ENCODE measurements at regions not wholly inside any gene's neighbourhood (a gene's known extent, or its start where the extent isn't known, plus 50 kb on each side); places are given as distances from the start of the nearest gene placed in this dataset.

- Histone ChIP-seq H3K4me1 (ENCODE audit: control insufficient read depth, insufficient read depth, low read length, unreplicated experiment) (no peaks in the 10 kb centered on the region), H3K27me3 (ENCODE audit: insufficient read depth, low read length) (0 out of 2 replicates have a peak, but pooled peaks cover 2% of the 10 kb centered on the region), H3K79me2 (ENCODE audit: control insufficient read depth, insufficient read depth, low read length, unreplicated experiment) (no peaks in the 10 kb centered on the region), H3K36me3 (ENCODE audit: insufficient read depth, low read length) (no peaks in the 10 kb centered on the region), H2AFZ (ENCODE audit: low read length, unreplicated experiment) (no peak overlapping the region), H3K27ac (ENCODE audit: low read depth, low read length) (no peak overlapping the region), H3K4me3 (ENCODE audit: low read depth, low read length) (no peak overlapping the region)
Measured at GRCh38 chr22:44372611-44373010, 59.9 kb upstream of the SHISAL1 start.

- H3K27me3 ChIP-seq (ENCODE audit: insufficient read depth, low read length) = 0 out of 2 replicates have a peak, but pooled peaks cover 2% of the 10 kb centered on the region
- H3K27ac ChIP-seq (ENCODE audit: low read depth, low read length) = no peak overlapping the region
- no peak overlapping the region for H3K4me3 ChIP-seq (ENCODE audit: low read depth, low read length)
- no peak overlapping the region for H2AFZ ChIP-seq (ENCODE audit: low read length, unreplicated experiment)
- no peaks in the 10 kb centered on the region for H3K79me2 ChIP-seq (ENCODE audit: control insufficient read depth, insufficient read depth, low read length, unreplicated experiment)
- H3K36me3 ChIP-seq (ENCODE audit: insufficient read depth, low read length) = no peaks in the 10 kb centered on the region
- no peaks in the 10 kb centered on the region for H3K4me1 ChIP-seq (ENCODE audit: control insufficient read depth, insufficient read depth, low read length, unreplicated experiment)
Measured at GRCh38 chr22:44371741-44372525, 59.2 kb upstream of the SHISAL1 start.

GRCh38 chr22:44369916-44370801, 57.4 kb upstream of the SHISAL1 start:
- Histone ChIP-seq H3K27ac (ENCODE audit: low read depth, low read length) (no peak overlapping the region), H3K36me3 (ENCODE audit: insufficient read depth, low read length) (no peaks in the 10 kb centered on the region), H2AFZ (ENCODE audit: low read length, unreplicated experiment) (no peak overlapping the region), H3K27me3 (ENCODE audit: insufficient read depth, low read length) (no peaks in the 10 kb centered on the region), H3K79me2 (ENCODE audit: control insufficient read depth, insufficient read depth, low read length, unreplicated experiment) (no peaks in the 10 kb centered on the region), H3K4me1 (ENCODE audit: control insufficient read depth, insufficient read depth, low read length, unreplicated experiment) (no peaks in the 10 kb centered on the region), H3K4me3 (ENCODE audit: low read depth, low read length) (no peak overlapping the region)

- Histone ChIP-seq H3K4me3 (ENCODE audit: low read depth, low read length) (no peak overlapping the region), H2AFZ (ENCODE audit: low read length, unreplicated experiment) (no peak overlapping the region), H3K27me3 (ENCODE audit: insufficient read depth, low read length) (no peaks in the 10 kb centered on the region), H3K79me2 (ENCODE audit: control insufficient read depth, insufficient read depth, low read length, unreplicated experiment) (no peaks in the 10 kb centered on the region), H3K4me1 (ENCODE audit: control insufficient read depth, insufficient read depth, low read length, unreplicated experiment) (peaks cover 3% of the 10 kb centered on the region), H3K27ac (ENCODE audit: low read depth, low read length) (no peak overlapping the region), H3K36me3 (ENCODE audit: insufficient read depth, low read length) (no peaks in the 10 kb centered on the region)
Measured at GRCh38 chr22:44369293-44369661, 56.5 kb upstream of the SHISAL1 start.

- H3K27ac ChIP-seq (ENCODE audit: low read depth, low read length) = no peak overlapping the region
- H3K36me3 ChIP-seq (ENCODE audit: insufficient read depth, low read length) = no peaks in the 10 kb centered on the region
- no peak overlapping the region for H2AFZ ChIP-seq (ENCODE audit: low read length, unreplicated experiment)
- H3K79me2 ChIP-seq (ENCODE audit: control insufficient read depth, insufficient read depth, low read length, unreplicated experiment) = no peaks in the 10 kb centered on the region
- H3K4me1 ChIP-seq (ENCODE audit: control insufficient read depth, insufficient read depth, low read length, unreplicated experiment) = peaks cover 8% of the 10 kb centered on the region
- no peak overlapping the region for H3K4me3 ChIP-seq (ENCODE audit: low read depth, low read length)
- no peaks in the 10 kb centered on the region for H3K27me3 ChIP-seq (ENCODE audit: insufficient read depth, low read length)
Measured at GRCh38 chr22:44368611-44369292, 56.0 kb upstream of the SHISAL1 start.

GRCh38 chr22:44366372-44367300, 53.9 kb upstream of the SHISAL1 start:
- Histone ChIP-seq H3K4me3 (ENCODE audit: low read depth, low read length) (no peak overlapping the region), H3K27ac (ENCODE audit: low read depth, low read length) (no peak overlapping the region), H3K36me3 (ENCODE audit: insufficient read depth, low read length) (no peaks in the 10 kb centered on the region), H2AFZ (ENCODE audit: low read length, unreplicated experiment) (no peak overlapping the region), H3K27me3 (ENCODE audit: insufficient read depth, low read length) (no peaks in the 10 kb centered on the region), H3K4me1 (ENCODE audit: control insufficient read depth, insufficient read depth, low read length, unreplicated experiment) (peaks cover 23% of the 10 kb centered on the region), H3K79me2 (ENCODE audit: control insufficient read depth, insufficient read depth, low read length, unreplicated experiment) (no peaks in the 10 kb centered on the region)

- Histone ChIP-seq H2AFZ (ENCODE audit: low read length, unreplicated experiment) (no peak overlapping the region), H3K4me1 (ENCODE audit: control insufficient read depth, insufficient read depth, low read length, unreplicated experiment) (peaks cover 30% of the 10 kb centered on the region), H3K27ac (ENCODE audit: low read depth, low read length) (no peak overlapping the region), H3K4me3 (ENCODE audit: low read depth, low read length) (no peak overlapping the region), H3K79me2 (ENCODE audit: control insufficient read depth, insufficient read depth, low read length, unreplicated experiment) (no peaks in the 10 kb centered on the region), H3K36me3 (ENCODE audit: insufficient read depth, low read length) (no peaks in the 10 kb centered on the region), H3K27me3 (ENCODE audit: insufficient read depth, low read length) (no peaks in the 10 kb centered on the region)
Measured at GRCh38 chr22:44365832-44366231, 53.1 kb upstream of the SHISAL1 start.

- Histone ChIP-seq H3K4me1 (ENCODE audit: control insufficient read depth, insufficient read depth, low read length, unreplicated experiment) (peaks cover 37% of the 10 kb centered on the region), H2AFZ (ENCODE audit: low read length, unreplicated experiment) (no peak overlapping the region)
Measured at GRCh38 chr22:44365191-44365590, 52.4 kb upstream of the SHISAL1 start.

GRCh38 chr22:44364751-44365130, 52.0 kb upstream of the SHISAL1 start:
- no peak overlapping the region for H3K27ac ChIP-seq (ENCODE audit: low read depth, low read length)
- H3K36me3 ChIP-seq (ENCODE audit: insufficient read depth, low read length) = no peaks in the 10 kb centered on the region
- peaks cover 40% of the 10 kb centered on the region for H3K4me1 ChIP-seq (ENCODE audit: control insufficient read depth, insufficient read depth, low read length, unreplicated experiment)
- H2AFZ ChIP-seq (ENCODE audit: low read length, unreplicated experiment) = no peak overlapping the region
- H3K79me2 ChIP-seq (ENCODE audit: control insufficient read depth, insufficient read depth, low read length, unreplicated experiment) = no peaks in the 10 kb centered on the region
- H3K4me3 ChIP-seq (ENCODE audit: low read depth, low read length) = no peak overlapping the region
- H3K27me3 ChIP-seq (ENCODE audit: insufficient read depth, low read length) = no peaks in the 10 kb centered on the region

More at GRCh38 chr22:44365191-44365590, 52.4 kb upstream of the SHISAL1 start:
- Histone ChIP-seq H3K79me2 (ENCODE audit: control insufficient read depth, insufficient read depth, low read length, unreplicated experiment) (no peaks in the 10 kb centered on the region), H3K27me3 (ENCODE audit: insufficient read depth, low read length) (no peaks in the 10 kb centered on the region), H3K36me3 (ENCODE audit: insufficient read depth, low read length) (no peaks in the 10 kb centered on the region), H3K27ac (ENCODE audit: low read depth, low read length) (no peak overlapping the region), H3K4me3 (ENCODE audit: low read depth, low read length) (no peak overlapping the region)
